Peyer's patch (tissue), 4 donors: ENCODE measurements at regions not wholly inside any gene's neighbourhood (a gene's known extent, or its start where the extent isn't known, plus 50 kb on each side); places are given as distances from the start of the nearest gene placed in this dataset.

Source experiments
- DNase-seq, 3 donors: peaks; one replicate each; pipeline ENCODE4 v3.0.0-alpha.2; 2017 to 2019
- H3K27ac ChIP-seq, 4 donors: fragments of 200-600 bp; sonication (generic); one replicate each; pipeline ENCODE4 v1.5.1; 2016 to 2019
- H3K27me3 ChIP-seq, 2 donors: fragments of 200-600 bp; sonication (generic); one replicate each; pipeline ENCODE4 v1.5.1; 2019
- H3K36me3 ChIP-seq, 3 donors: fragments of 200-600 bp; sonication (generic); one replicate each; pipeline ENCODE4 v1.5.1; 2016 to 2019
- H3K4me1 ChIP-seq, 4 donors: fragments of 200-600 bp; sonication (generic); one replicate each; pipeline ENCODE4 v1.5.1; 2016 to 2019
- H3K4me3 ChIP-seq, 4 donors: fragments of 200-600 bp; sonication (generic); 1 replicate in 3 of 4; 2 replicates in 1 of 4; pipeline ENCODE4 v1.5.1; 2016 to 2019; ENCODE audit warnings: mild to moderate bottlenecking in 1 of 4
- H3K9me3 ChIP-seq, 4 donors: fragments of 200-600 bp; sonication (generic); one replicate each; pipeline ENCODE4 v1.5.1; 2016 to 2019; ENCODE audit warnings: mild to moderate bottlenecking in 1 of 4
- POLR2A ChIP-seq, 2 donors: fragments of 450-650 bp; IDR thresholded peaks; one replicate each; pipeline ENCODE4 v1.5.1; 2017; ENCODE audit warnings: antibody characterized with exemption in 2 of 2, mild to moderate bottlenecking in 2 of 2, moderate library complexity in 2 of 2
- TF ChIP-seq, protein P1 (sequence below), 6 experiments: fragments of 450-650 bp in 4 of 6; fragments of 200-600 bp in 2 of 6; sonication (generic) in 1 of 6; IDR thresholded peaks; one replicate each; pipeline ENCODE4 v1.5.1; 2017 to 2019; ENCODE audit warnings: antibody characterized with exemption in 6 of 6, mild to moderate bottlenecking in 3 of 6, moderate library complexity in 1 of 6

GRCh38 chrX:40247848-40248622 is 150.3 kb upstream of the BCOR start:
- TF ChIP-seq, protein P1, sequence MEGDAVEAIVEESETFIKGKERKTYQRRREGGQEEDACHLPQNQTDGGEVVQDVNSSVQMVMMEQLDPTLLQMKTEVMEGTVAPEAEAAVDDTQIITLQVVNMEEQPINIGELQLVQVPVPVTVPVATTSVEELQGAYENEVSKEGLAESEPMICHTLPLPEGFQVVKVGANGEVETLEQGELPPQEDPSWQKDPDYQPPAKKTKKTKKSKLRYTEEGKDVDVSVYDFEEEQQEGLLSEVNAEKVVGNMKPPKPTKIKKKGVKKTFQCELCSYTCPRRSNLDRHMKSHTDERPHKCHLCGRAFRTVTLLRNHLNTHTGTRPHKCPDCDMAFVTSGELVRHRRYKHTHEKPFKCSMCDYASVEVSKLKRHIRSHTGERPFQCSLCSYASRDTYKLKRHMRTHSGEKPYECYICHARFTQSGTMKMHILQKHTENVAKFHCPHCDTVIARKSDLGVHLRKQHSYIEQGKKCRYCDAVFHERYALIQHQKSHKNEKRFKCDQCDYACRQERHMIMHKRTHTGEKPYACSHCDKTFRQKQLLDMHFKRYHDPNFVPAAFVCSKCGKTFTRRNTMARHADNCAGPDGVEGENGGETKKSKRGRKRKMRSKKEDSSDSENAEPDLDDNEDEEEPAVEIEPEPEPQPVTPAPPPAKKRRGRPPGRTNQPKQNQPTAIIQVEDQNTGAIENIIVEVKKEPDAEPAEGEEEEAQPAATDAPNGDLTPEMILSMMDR (IDR thresholded peaks at IDR 0.05): no peak
- no peak for TF ChIP-seq POLR2A (IDR thresholded peaks at IDR 0.05)
- H3K9me3 ChIP-seq: no peaks in the 10 kb centered on the region
- H3K4me3 ChIP-seq: no peak overlapping the region
- H3K27me3 ChIP-seq: no peaks in the 10 kb centered on the region
- H3K36me3 ChIP-seq: no peaks in the 10 kb centered on the region
- H3K27ac ChIP-seq: no peak overlapping the region
- DNase-seq: no peak
- no peaks in the 10 kb centered on the region for H3K4me1 ChIP-seq

DNA sequence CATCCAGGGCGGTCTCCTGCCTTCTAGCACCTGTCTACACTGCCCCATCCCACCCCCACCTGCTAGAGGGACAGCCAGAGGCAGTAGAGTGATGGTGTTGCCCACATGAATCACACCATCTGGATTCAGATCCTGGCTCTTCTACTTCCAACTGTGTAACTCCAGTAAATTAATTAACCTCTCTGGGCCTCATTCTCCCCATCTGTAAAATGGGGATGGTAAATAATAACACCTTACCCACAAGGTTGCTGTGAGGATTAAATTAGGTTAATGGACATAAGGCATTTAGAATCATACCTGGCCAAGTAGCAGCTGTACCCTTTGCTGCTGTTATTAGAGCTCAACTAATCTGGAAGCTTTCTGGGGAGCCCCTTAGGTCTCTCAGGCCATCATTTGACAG is 149.6 kb upstream of the BCOR start:
- Histone ChIP-seq H3K36me3 (no peaks in the 10 kb centered on the region), H3K4me3 (no peak overlapping the region), H3K27ac (no peak overlapping the region), H3K4me1 (no peaks in the 10 kb centered on the region), H3K9me3 (no peaks in the 10 kb centered on the region), H3K27me3 (no peaks in the 10 kb centered on the region)
- DNase-seq: no peak
- TF ChIP-seq, protein P1 (IDR thresholded peaks at IDR 0.05): no peak
- no peak for TF ChIP-seq POLR2A (IDR thresholded peaks at IDR 0.05)

DNA sequence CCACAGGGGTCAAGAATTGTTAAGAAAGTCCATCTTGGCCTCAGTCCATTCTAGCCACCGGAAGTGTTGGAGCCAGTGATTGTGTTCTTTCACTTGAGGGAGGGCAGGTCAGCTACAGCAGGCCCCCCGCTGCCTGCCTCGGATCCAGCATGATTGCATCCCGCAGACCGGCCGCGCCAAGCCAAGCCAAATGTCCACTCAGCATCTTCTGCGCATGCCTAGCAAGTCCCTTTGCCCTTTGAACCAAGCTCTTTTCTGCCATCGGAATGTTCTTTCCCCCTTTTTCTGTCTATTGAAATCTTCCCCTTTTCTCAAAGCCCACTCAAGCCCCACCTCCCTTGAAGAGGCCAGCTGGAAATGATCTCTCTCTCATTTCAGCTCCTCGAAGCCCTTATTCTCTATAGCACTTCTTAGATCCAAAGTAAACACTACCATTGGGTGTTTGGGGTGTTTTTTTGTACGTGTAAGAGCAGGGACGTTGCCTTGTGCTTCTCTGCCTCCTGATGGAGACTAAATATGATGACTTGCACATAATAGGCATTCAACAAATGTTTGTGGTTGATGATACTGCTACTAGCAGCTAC is 147.8 kb upstream of the BCOR start:
- H3K9me3 ChIP-seq: no peaks in the 10 kb centered on the region
- no peaks in the 10 kb centered on the region for H3K4me1 ChIP-seq
- no peak for DNase-seq
- no peaks in the 10 kb centered on the region for H3K36me3 ChIP-seq
- H3K27ac ChIP-seq: no peak overlapping the region
- TF ChIP-seq POLR2A (IDR thresholded peaks at IDR 0.05): no peak
- TF ChIP-seq, protein P1 (IDR thresholded peaks at IDR 0.05): no peak
- H3K27me3 ChIP-seq: no peaks in the 10 kb centered on the region
- H3K4me3 ChIP-seq: no peak overlapping the region

- no peak for DNase-seq
- Histone ChIP-seq H3K4me1 (no peaks in the 10 kb centered on the region), H3K9me3 (no peaks in the 10 kb centered on the region), H3K36me3 (no peaks in the 10 kb centered on the region), H3K4me3 (no peak overlapping the region), H3K27me3 (no peaks in the 10 kb centered on the region), H3K27ac (no peak overlapping the region)
- TF ChIP-seq POLR2A (IDR thresholded peaks at IDR 0.05): no peak
- TF ChIP-seq, protein P1 (IDR thresholded peaks at IDR 0.05): no peak
Observed at GRCh38 chrX:40244980-40245379, 147.2 kb upstream of the BCOR start.

GRCh38 chrX:40243755-40244515 is 146.2 kb upstream of the BCOR start:
- Histone ChIP-seq H3K4me1 (no peaks in the 10 kb centered on the region), H3K4me3 (no peak overlapping the region), H3K27ac (no peak overlapping the region), H3K27me3 (no peaks in the 10 kb centered on the region), H3K36me3 (no peaks in the 10 kb centered on the region), H3K9me3 (no peaks in the 10 kb centered on the region)
- no peak for TF ChIP-seq POLR2A (IDR thresholded peaks at IDR 0.05)
- TF ChIP-seq, protein P1 (IDR thresholded peaks at IDR 0.05): no peak
- no peak for DNase-seq
